ENCODE measurements at regions not wholly inside any gene's neighbourhood (a gene's known extent, or its start where the extent isn't known, plus 50 kb on each side); places are given as distances from the start of the nearest gene placed in this dataset.

GRCh38 chr5:145637396-145637795 is 197.7 kb downstream of the PRELID2 start:
- TF ChIP-seq FOXP2 (optimal IDR thresholded peaks at IDR 0.05; ENCODE audit: control extremely low read depth, extremely low read length, insufficient read depth) (no peak), EZH2 (IDR thresholded peaks at IDR 0.05) (no peak)

All from SK-N-MC (cell line).